Heart right ventricle (tissue), 16 donors: ENCODE measurements at regions not wholly inside any gene's neighbourhood (a gene's known extent, or its start where the extent isn't known, plus 50 kb on each side); places are given as distances from the start of the nearest gene placed in this dataset.

ENCODE experiments used
- ATAC-seq, 8 donors: fragments of 200-7000 bp; cut with Tn5 transposase; one replicate each; pipeline ENCODE4 v1.9.1; 2020; ENCODE audit warnings: mild to moderate bottlenecking in 8 of 8, moderate library complexity in 8 of 8, moderate number of reproducible peaks in 1 of 8
- DNase-seq, 2 donors: peaks; one replicate each; pipeline ENCODE4 v3.0.0-alpha.2; 2020
- H3K27ac ChIP-seq, 10 donors: fragments of 200-600 bp; sonication (generic) in 2 of 10; one replicate each; pipeline versions ENCODE4 v1.5.0 to v1.8.0; 2020 to 2022; ENCODE audit warnings: mild to moderate bottlenecking in 3 of 10
- H3K27me3 ChIP-seq, 7 donors: fragments of 200-600 bp; one replicate each; pipeline ENCODE4 v1.8.0; 2021 to 2022; ENCODE audit warnings: mild to moderate bottlenecking in 2 of 7
- H3K36me3 ChIP-seq, 9 donors: fragments of 200-600 bp; sonication (generic) in 1 of 9; one replicate each; pipeline versions ENCODE4 v1.5.0 to v1.8.0; 2020 to 2022; ENCODE audit warnings: mild to moderate bottlenecking in 2 of 9
- H3K4me1 ChIP-seq, 9 donors: fragments of 200-600 bp; sonication (generic) in 1 of 9; one replicate each; pipeline versions ENCODE4 v1.5.0 to v1.8.0; 2020 to 2022; ENCODE audit warnings: mild to moderate bottlenecking in 4 of 9
- H3K4me3 ChIP-seq, 10 donors: fragments of 200-600 bp; sonication (generic) in 2 of 10; one replicate each; pipeline versions ENCODE4 v1.5.0 to v1.8.0; 2020 to 2022; ENCODE audit warnings: mild to moderate bottlenecking in 7 of 10, moderate library complexity in 2 of 10
- H3K9me3 ChIP-seq, 11 donors: fragments of 200-600 bp in 10 of 11; sonication (generic) in 2 of 11; one replicate each; pipeline versions ENCODE4 v1.5.0 to v1.8.0; 2013 to 2022; ENCODE audit warnings: mild to moderate bottlenecking in 2 of 11, control low read depth in 1 of 11, moderate library complexity in 1 of 11
- CTCF ChIP-seq, 9 donors: fragments of 200-600 bp; sonication (generic) in 2 of 9; IDR thresholded peaks; one replicate each; pipeline versions ENCODE4 v1.5.0 to v1.8.0; 2021 to 2022; ENCODE audit warnings: antibody characterized with exemption in 9 of 9, mild to moderate bottlenecking in 5 of 9, moderate library complexity in 1 of 9
- WGBS, 2 donors: extraction: QIAGEN DNeasy Blood & Tissue Kit; methylation state at CpG; one replicate each; pipeline ENCODE4 v1.1.7; 2013; ENCODE audit warnings: inconsistent platforms in 1 of 2; 5-methylcytosine and 5-hydroxymethylcytosine counted together
- intact Hi-C, 10 donors: fragments of 100-400 bp; cut with DNase I; formaldehyde crosslinking; loops; one replicate each; pipeline versions ENCODE4 v1.11.1 to v1.14.2; 2022
- donor health status: Arrhythmogenic right ventricular cardiomyopathy.
- donor health status: ischemic (EF 13 %, LVEDD 7.1; RV severe dilation, severe dysfunction).
- donor health status: healthy with polysubstance abuse.
- donor health status: DM: no; HTN: yes; CAD: no.
- donor health status: DM: no; HTN: no; CAD: no.
- donor health status: ischemic (EF 25% LVEDD 6.9; RV normal size, moderate dysfunction).
- donor health status: ischemic (EF 25% LVEDD 5.7; RV mildly dilated, moderate dysfunction).
- donor health status: healthy.
- donor health status: DM: yes; HTN: yes; CAD: no.
- donor health status: Ischemic cardiomyopathy.
- donor health status: ischemic (EF 35%, LVEDD 5.7; RV mildly dilated, moderate dysfunction).
- donor health status: nonischemic (EF 11% LVEDD 7.7; RV severe dilation, severe dysfunction).
- donor health status: DM: yes; HTN: yes; CAD: no.
- donor health status: PGD.
- donor health status: ischemic (EF 29% LVEDD 5.4; RV normal size, mild dysfunction).
- donor health status: nonischemic (EF 23%, LVEDD 6.1; RV moderate dilation, normal function).

- ATAC-seq (no peak), DNase-seq (no peak)
- intact Hi-C loops: no loop called here
- TF ChIP-seq CTCF (IDR thresholded peaks at IDR 0.05): no peak
- Histone ChIP-seq H3K27ac (no peak overlapping the region), H3K27me3 (no peaks in the 10 kb centered on the region), H3K36me3 (no peaks in the 10 kb centered on the region), H3K9me3 (peaks cover 0 to 8% (median under 1%) of the 10 kb centered on the region in 11 donors), H3K4me3 (no peak overlapping the region), H3K4me1 (no peaks in the 10 kb centered on the region)
- 68 to 72% methylated on average over 3 of the region's 3 CpGs for WGBS, 2 donors
These were observed 305.1 kb upstream of the FSHR start for GRCh38 chr2:49459314-49459993.

- ATAC-seq (no peak), DNase-seq (no peak)
- TF ChIP-seq CTCF (IDR thresholded peaks at IDR 0.05): no peak
- Histone ChIP-seq H3K4me3 (no peak overlapping the region), H3K36me3 (no peaks in the 10 kb centered on the region), H3K27ac (no peak overlapping the region), H3K9me3 (no peaks in the 10 kb centered on the region), H3K4me1 (no peaks in the 10 kb centered on the region), H3K27me3 (peaks cover 0 to 4% (median 0%) of the 10 kb centered on the region in 7 donors)
- 78 to 83% methylated on average over 3 of the region's 3 CpGs for WGBS, 2 donors
- intact Hi-C loops: no loop called here
These were observed 289.7 kb upstream of the FSHR start for GRCh38 chr2:49444005-49444404.

GRCh38 chr2:49426996-49427395, 272.7 kb upstream of the FSHR start:
- ATAC-seq: no peak

GRCh38 chr2:49416252-49416651, 261.9 kb upstream of the FSHR start:
- TF ChIP-seq CTCF (IDR thresholded peaks at IDR 0.05): no peak
- H3K4me3 ChIP-seq: no peak overlapping the region
- no peaks in the 10 kb centered on the region for H3K4me1 ChIP-seq
- no peaks in the 10 kb centered on the region for H3K9me3 ChIP-seq
- DNase-seq (no peak), ATAC-seq (no peak)
- intact Hi-C loops: no loop called here
- no peaks in the 10 kb centered on the region for H3K36me3 ChIP-seq
- H3K27ac ChIP-seq: no peak overlapping the region
- H3K27me3 ChIP-seq: no peaks in the 10 kb centered on the region

More at GRCh38 chr2:49426996-49427395, 272.7 kb upstream of the FSHR start:
- intact Hi-C loops: no loop called here
- Histone ChIP-seq H3K27me3 (no peaks in the 10 kb centered on the region), H3K27ac (no peak overlapping the region), H3K4me3 (no peak overlapping the region), H3K36me3 (no peaks in the 10 kb centered on the region), H3K4me1 (no peaks in the 10 kb centered on the region), H3K9me3 (peaks cover 0 to 7% (median 0%) of the 10 kb centered on the region in 11 donors)
- DNase-seq: no peak
- 79 to 85% methylated on average over 4 of the region's 4 CpGs for WGBS, 2 donors
- no peak for TF ChIP-seq CTCF (IDR thresholded peaks at IDR 0.05)
